ENCODE measurements at regions not wholly inside any gene's neighbourhood (a gene's known extent, or its start where the extent isn't known, plus 50 kb on each side); places are given as distances from the start of the nearest gene placed in this dataset.

- DNase-seq, result no peak
Observed at GRCh38 chr1:2856066-2856390, 54.5 kb upstream of the TTC34 start.

GRCh38 chr1:2856676-2857375 is 55.3 kb upstream of the TTC34 start:
- Histone ChIP-seq H3K9me3 (no peaks in the 10 kb centered on the region), H3K4me3 (no peak overlapping the region), H3K4me1 (no peaks in the 10 kb centered on the region), H3K36me3 (no peaks in the 10 kb centered on the region), H3K27me3 (peaks cover 20 to 38% (median 29%) of the 10 kb centered on the region in 3 donors), H3K27ac (no peak overlapping the region)
- no peak for DNase-seq
- intact Hi-C loops (cut with DNase I; ENCODE audit: low total_unique reads) (no loop called here), in situ Hi-C loops (cut with MboI; ENCODE audit: low sequenced_read_pairs in 4 of 4) (no loop called here)
- no peak for ATAC-seq
- TF ChIP-seq CTCF (IDR thresholded peaks at IDR 0.05 in 4 of 5, conservative IDR thresholded peaks at IDR 0.05 in 1 of 5), result no peak
- TF ChIP-seq POLR2A (IDR thresholded peaks at IDR 0.05), result no peak

More at GRCh38 chr1:2856066-2856390, 54.5 kb upstream of the TTC34 start:
- ATAC-seq, result no peak
- Histone ChIP-seq H3K27me3 (peaks cover 20 to 35% (median 29%) of the 10 kb centered on the region in 3 donors), H3K27ac (no peak overlapping the region), H3K4me3 (no peak overlapping the region), H3K4me1 (no peaks in the 10 kb centered on the region), H3K36me3 (no peaks in the 10 kb centered on the region), H3K9me3 (no peaks in the 10 kb centered on the region)
- no peak for TF ChIP-seq POLR2A (IDR thresholded peaks at IDR 0.05)
- TF ChIP-seq CTCF (IDR thresholded peaks at IDR 0.05 in 4 of 5, conservative IDR thresholded peaks at IDR 0.05 in 1 of 5), result no peak
- intact Hi-C loops (cut with DNase I; ENCODE audit: low total_unique reads) (no loop called here), in situ Hi-C loops (cut with MboI; ENCODE audit: low sequenced_read_pairs in 4 of 4) (no loop called here)

- no peak overlapping the region for H3K27ac ChIP-seq
- no peak overlapping the region for H3K4me3 ChIP-seq
- H3K36me3 ChIP-seq, result no peaks in the 10 kb centered on the region
- in situ Hi-C loops (cut with MboI; ENCODE audit: low sequenced_read_pairs in 4 of 4), result no loop called here
- H3K4me1 ChIP-seq, result no peaks in the 10 kb centered on the region
- intact Hi-C loops (cut with DNase I; ENCODE audit: low total_unique reads), result no loop called here
- ATAC-seq, result no peak
- no peak for DNase-seq
- TF ChIP-seq CTCF (IDR thresholded peaks at IDR 0.05 in 4 of 5, conservative IDR thresholded peaks at IDR 0.05 in 1 of 5), result no peak
- no peak for TF ChIP-seq POLR2A (IDR thresholded peaks at IDR 0.05)
- H3K9me3 ChIP-seq, result no peaks in the 10 kb centered on the region
- H3K27me3 ChIP-seq, result peaks cover 20 to 42% (median 29%) of the 10 kb centered on the region in 3 donors
Observed at GRCh38 chr1:2857521-2857920, 56.0 kb upstream of the TTC34 start.

GRCh38 chr1:2858676-2859075 is 57.2 kb upstream of the TTC34 start:
- Histone ChIP-seq H3K9me3 (no peaks in the 10 kb centered on the region), H3K27me3 (peaks cover 20 to 45% (median 35%) of the 10 kb centered on the region in 3 donors), H3K27ac (no peak overlapping the region), H3K4me3 (no peak overlapping the region), H3K4me1 (no peaks in the 10 kb centered on the region), H3K36me3 (no peaks in the 10 kb centered on the region)
- intact Hi-C loops (cut with DNase I; ENCODE audit: low total_unique reads) (no loop called here), in situ Hi-C loops (cut with MboI; ENCODE audit: low sequenced_read_pairs in 4 of 4) (no loop called here)
- ATAC-seq (no peak), DNase-seq (no peak)
- TF ChIP-seq POLR2A (IDR thresholded peaks at IDR 0.05) (no peak), CTCF (IDR thresholded peaks at IDR 0.05 in 4 of 5, conservative IDR thresholded peaks at IDR 0.05 in 1 of 5) (no peak)

All from gastrocnemius medialis (tissue), 4 donors.